ENCODE measurements at regions not wholly inside any gene's neighbourhood (a gene's known extent, or its start where the extent isn't known, plus 50 kb on each side); places are given as distances from the start of the nearest gene placed in this dataset.

DNA sequence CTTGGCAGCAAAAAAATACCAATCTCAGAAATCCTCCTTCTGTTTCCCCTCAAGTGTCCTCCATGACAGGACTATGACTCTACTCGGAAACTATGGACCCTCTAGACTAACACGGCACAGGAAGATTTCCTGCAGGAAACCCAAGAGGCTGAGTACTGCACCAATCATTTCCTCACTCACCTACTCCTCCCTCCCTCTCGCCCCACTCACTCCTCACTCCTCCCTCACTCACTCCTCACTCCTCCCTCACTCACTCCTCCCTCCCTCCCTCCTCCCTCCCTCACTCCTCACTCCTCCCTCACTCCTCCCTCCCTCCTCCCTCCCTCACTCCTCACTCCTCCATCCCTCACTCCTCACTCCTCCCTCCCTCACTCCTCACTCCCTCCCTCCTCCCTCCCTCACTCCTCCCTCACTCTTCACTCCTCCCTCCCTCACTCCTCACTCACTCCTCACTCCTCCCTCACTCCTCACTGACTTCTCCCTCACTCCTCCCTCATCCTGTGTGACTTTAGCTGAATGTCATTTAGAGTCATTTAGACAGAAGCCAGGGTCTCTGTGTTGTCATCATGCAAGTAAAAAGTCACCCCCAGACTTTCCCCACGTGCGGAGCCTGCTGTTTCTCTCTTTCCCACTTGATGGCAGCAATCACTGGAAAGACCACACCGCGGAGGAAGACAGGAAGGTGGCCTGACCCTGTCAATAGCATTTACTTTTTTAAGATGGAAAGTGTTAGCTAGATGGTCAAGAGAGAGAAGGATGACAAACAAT is 226.8 kb upstream of the PDE10A start:
- TF ChIP-seq, protein P1, sequence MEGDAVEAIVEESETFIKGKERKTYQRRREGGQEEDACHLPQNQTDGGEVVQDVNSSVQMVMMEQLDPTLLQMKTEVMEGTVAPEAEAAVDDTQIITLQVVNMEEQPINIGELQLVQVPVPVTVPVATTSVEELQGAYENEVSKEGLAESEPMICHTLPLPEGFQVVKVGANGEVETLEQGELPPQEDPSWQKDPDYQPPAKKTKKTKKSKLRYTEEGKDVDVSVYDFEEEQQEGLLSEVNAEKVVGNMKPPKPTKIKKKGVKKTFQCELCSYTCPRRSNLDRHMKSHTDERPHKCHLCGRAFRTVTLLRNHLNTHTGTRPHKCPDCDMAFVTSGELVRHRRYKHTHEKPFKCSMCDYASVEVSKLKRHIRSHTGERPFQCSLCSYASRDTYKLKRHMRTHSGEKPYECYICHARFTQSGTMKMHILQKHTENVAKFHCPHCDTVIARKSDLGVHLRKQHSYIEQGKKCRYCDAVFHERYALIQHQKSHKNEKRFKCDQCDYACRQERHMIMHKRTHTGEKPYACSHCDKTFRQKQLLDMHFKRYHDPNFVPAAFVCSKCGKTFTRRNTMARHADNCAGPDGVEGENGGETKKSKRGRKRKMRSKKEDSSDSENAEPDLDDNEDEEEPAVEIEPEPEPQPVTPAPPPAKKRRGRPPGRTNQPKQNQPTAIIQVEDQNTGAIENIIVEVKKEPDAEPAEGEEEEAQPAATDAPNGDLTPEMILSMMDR (IDR thresholded peaks at IDR 0.05; ENCODE audit: insufficient read depth, low read length, severe bottlenecking), result peak; percentile 24
- Histone ChIP-seq H3K36me3 (ENCODE audit: control insufficient read depth, insufficient read depth, low read length) (no peaks in the 10 kb centered on the region), H3K4me3 (ENCODE audit: low read depth, low read length) (no peak overlapping the region), H3K27me3 (ENCODE audit: control insufficient read depth, insufficient read depth, low read length) (no peaks in the 10 kb centered on the region)
- DNase-seq (ENCODE audit: low read depth) (peak; percentile 1), FAIRE-seq (no peak)

DNA sequence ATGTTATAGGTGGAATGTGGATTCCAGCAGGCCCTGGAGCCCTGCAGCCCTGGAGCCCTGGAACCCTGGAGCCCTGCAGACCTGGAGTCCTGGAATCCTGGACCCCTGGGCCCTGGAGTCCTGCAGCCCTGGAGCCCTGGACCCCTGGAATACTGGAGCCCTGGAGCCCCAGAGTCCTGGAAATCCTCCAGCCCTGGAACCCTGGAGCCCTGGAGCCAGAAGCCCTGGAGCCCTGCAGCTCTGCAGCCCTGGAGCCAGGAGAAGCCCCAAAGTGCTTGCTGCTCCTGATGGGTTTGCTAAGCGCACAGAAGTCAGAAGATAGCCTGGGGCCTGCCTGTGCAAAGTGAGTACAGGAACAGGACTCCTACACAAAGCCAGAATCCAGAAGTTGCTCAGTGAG is 223.1 kb upstream of the PDE10A start:
- TF ChIP-seq, protein P1 (IDR thresholded peaks at IDR 0.05; ENCODE audit: insufficient read depth, low read length, severe bottlenecking), result no peak
- no peaks in the 10 kb centered on the region for H3K36me3 ChIP-seq (ENCODE audit: control insufficient read depth, insufficient read depth, low read length)
- H3K4me3 ChIP-seq (ENCODE audit: low read depth, low read length), result no peak overlapping the region
- DNase-seq (ENCODE audit: low read depth) (no peak), FAIRE-seq (no peak)
- H3K27me3 ChIP-seq (ENCODE audit: control insufficient read depth, insufficient read depth, low read length), result no peaks in the 10 kb centered on the region

DNA sequence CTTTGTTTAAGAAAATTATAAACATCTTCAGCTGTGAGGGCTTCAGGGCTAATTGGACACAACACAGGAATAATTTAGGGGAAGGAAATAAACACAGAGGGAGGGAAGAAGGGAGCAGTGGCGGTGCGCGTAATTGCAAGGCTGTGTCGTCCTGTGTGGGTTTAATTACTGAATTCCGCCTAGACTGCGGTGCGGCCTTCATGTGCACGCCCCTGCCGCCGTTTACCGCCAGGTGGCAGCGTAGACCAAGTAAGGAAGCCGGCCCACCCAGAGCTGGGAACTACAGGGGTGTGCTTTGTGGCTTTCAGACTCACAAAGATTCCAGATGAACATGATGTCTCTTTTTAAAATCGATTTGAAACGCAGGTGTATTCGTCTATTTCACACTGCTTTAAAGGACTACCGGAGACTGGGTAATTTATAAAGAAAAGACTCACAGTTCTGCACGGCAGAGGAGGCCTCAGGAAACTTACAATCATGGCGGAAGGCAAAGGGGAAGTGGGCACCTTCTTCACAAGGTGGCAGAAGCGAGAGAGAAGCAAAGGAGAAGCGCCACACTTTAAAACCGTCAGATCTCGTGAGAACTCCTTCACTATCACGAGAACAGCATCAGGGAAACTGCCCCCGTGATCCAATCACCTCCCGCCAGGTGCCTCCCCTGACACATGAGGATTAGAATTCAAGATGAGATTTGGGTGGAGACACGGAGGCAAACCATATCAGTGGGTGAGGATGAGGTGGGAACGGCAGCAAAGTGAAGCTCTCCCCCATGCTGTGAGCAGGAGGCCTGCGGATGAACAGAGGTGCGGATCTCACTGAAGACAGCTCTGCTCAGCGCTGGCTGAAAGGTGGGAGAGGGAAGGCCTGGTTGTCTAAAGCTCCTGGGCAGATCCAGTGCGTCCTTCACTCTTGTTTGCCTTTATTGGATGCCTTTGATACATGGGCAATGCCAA is 222.0 kb upstream of the PDE10A start:
- DNase-seq (ENCODE audit: low read depth), result peak; percentile 37
- TF ChIP-seq, protein P1 (IDR thresholded peaks at IDR 0.05; ENCODE audit: insufficient read depth, low read length, severe bottlenecking), result peak; percentile 81
- FAIRE-seq, result no peak
- H3K4me3 ChIP-seq (ENCODE audit: low read depth, low read length), result no peak overlapping the region
- H3K36me3 ChIP-seq (ENCODE audit: control insufficient read depth, insufficient read depth, low read length), result no peaks in the 10 kb centered on the region
- no peaks in the 10 kb centered on the region for H3K27me3 ChIP-seq (ENCODE audit: control insufficient read depth, insufficient read depth, low read length)

DNA sequence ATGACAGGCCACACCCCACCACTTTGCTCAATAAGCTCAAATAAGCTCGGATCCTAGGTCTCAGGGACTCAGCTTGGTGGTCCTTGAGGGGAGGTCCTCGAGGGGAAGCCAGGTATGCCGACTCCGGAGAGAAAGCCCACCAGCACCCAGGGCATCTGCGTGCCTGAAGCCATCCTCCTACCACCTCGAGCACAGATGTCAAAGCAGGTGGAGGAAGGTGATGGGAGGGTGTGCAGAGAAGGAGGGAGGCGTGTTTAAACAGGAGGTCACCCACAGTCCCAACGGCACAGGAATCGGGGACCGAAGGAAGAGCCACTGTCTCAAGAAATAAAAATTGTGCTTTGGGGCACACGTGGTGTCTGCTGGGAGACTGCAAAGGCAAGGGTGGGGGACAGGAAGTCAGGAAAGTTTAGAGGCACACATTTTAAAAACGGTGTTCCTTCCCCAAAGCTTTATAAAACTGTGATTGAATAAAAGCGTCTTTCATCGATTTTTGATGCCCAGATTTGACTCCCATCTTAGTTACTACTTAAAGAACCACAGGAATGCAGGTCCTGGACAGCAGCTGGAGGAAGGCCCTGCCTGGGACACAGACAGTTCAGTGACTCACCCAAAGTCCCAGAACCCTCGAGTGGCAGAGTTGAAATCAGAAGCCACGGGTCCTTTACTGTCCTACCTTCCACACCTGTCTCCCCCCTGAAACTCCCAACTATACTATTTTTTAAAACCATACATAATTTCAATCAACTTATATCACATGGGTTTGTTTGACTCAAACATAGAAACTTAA is 221.0 kb upstream of the PDE10A start:
- H3K27me3 ChIP-seq (ENCODE audit: control insufficient read depth, insufficient read depth, low read length), result no peaks in the 10 kb centered on the region
- no peak overlapping the region for H3K4me3 ChIP-seq (ENCODE audit: low read depth, low read length)
- DNase-seq (ENCODE audit: low read depth) (peak; percentile 0), FAIRE-seq (no peak)
- no peaks in the 10 kb centered on the region for H3K36me3 ChIP-seq (ENCODE audit: control insufficient read depth, insufficient read depth, low read length)
- TF ChIP-seq, protein P1 (IDR thresholded peaks at IDR 0.05; ENCODE audit: insufficient read depth, low read length, severe bottlenecking), result no peak

DNA sequence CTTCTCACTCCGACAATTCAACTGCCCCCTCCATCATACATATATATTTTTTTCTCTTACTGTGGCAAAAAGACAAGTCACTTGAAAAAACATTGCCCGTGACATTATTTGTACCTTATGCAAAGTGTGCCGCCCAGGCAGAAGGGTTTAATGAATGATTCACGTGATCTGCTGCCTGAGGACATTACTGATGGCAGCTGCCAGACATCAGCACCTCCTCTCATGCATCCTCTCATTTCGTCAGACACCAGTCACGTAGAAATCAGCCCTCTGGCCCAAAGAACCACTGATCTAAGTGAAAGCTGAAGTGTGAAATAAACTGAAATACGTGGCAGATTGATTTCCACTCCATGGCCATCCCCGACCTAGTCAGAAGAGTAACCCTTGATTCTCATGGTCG is 218.8 kb upstream of the PDE10A start:
- TF ChIP-seq, protein P1 (IDR thresholded peaks at IDR 0.05; ENCODE audit: insufficient read depth, low read length, severe bottlenecking), result no peak
- no peak for FAIRE-seq
- Histone ChIP-seq H3K4me3 (ENCODE audit: low read depth, low read length) (no peak overlapping the region), H3K27me3 (ENCODE audit: control insufficient read depth, insufficient read depth, low read length) (no peaks in the 10 kb centered on the region), H3K36me3 (ENCODE audit: control insufficient read depth, insufficient read depth, low read length) (no peaks in the 10 kb centered on the region)
- DNase-seq (ENCODE audit: low read depth), result no peak
